M059J (cell line): ENCODE measurements at regions not wholly inside any gene's neighbourhood (a gene's known extent, or its start where the extent isn't known, plus 50 kb on each side); places are given as distances from the start of the nearest gene placed in this dataset.

Experiments used
- DNase-seq: peaks from one replicate; pipeline ENCODE4 v3.0.0-alpha.2; 2012; ENCODE audit warnings: low read depth

- DNase-seq, result peak; percentile 61
Measured at GRCh38 chr12:59928416-59928815, 332.6 kb downstream of the SLC16A7 start.

- DNase-seq, result peak; percentile 86
Measured at GRCh38 chr12:59929110-59929509, 333.3 kb downstream of the SLC16A7 start.

DNA sequence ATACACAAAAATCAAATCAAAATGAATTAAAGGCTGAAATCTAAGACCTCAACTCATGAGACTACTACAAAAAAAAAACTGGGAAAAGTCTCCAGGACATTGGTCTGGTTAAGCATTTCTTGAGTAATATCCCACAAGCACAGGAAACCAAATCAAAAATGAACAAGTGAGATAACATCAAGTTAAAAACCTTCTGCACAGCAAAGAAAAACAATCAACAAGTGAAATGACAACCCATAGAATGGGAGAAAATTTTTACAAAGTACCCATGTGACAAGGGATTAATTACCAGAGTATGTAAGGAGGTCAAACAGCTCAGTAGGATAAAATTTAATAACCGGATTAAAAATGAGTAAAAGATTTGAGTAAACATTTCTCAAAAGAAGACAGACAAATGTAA lies 338.7 kb downstream of the SLC16A7 start:
- peak; percentile 48 for DNase-seq

DNA sequence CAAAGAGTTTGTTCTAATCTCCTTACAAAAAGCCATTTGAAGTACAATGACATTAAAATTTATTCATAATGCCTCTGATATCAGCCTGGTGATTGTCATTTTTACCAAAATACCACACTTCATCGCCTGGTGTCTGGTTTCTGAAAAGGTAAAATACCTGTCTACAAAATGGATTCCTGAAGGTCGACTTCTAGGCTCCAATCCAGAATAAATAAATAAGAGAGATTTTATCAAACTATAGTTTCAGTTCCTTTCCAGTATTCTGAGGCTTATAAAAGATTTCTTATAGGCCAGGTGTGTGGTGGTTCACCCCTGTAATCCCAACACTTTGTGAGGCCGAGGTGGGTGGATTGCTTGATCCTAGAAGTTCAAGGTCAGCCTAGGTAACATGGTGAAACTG lies 340.7 kb downstream of the SLC16A7 start:
- DNase-seq, result no peak

DNA sequence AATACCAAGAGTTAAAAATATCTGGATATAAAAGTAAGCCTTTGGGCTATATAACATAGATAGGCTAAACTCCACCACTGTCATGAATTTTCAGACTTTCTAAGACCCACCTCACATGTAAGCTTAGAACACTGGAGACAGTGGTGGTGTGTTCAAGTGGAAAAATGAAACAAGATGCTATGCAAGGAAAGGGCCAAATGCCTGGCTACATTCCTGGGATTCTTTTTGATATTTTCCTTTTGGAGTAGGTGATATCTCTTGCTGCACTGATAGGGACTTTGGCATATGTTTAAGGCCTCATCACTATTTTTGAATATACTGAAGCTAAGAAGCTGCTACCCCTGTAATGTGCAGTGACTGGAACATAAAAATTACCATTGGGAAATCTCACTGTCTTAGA lies 341.3 kb downstream of the SLC16A7 start:
- peak; percentile 31 for DNase-seq

GRCh38 chr12:59938190-59938962 lies 342.5 kb downstream of the SLC16A7 start:
- DNase-seq, result peak; percentile 15

GRCh38 chr12:59940631-59941342 lies 345.0 kb downstream of the SLC16A7 start:
- no peak for DNase-seq

DNA sequence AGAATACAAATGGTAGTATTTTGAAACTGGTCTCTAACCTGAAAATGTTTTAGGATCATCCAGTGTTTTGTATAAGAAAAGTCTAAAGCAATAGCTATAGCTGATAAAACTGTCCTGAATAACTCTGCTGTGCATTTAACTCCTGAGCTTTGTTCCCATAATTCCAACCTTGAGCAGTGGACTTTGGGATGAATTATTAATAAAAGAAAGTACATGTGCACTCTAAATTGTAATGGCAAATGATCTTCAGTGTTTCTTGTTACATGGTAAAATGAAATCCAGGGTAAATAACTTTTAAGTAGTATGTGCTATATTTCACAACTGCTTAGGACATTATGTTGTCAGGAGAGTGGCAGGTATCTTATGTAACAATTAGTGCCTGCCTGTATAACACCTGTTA lies 345.6 kb downstream of the SLC16A7 start:
- no peak for DNase-seq

- DNase-seq, result no peak
Measured at GRCh38 chr12:59944177-59944576, 348.3 kb downstream of the SLC16A7 start.

GRCh38 chr12:59946635-59947034 lies 350.8 kb downstream of the SLC16A7 start:
- DNase-seq, result no peak

GRCh38 chr12:59963546-59963945 lies 367.7 kb downstream of the SLC16A7 start:
- DNase-seq, result no peak

- peak; percentile 91 for DNase-seq
Measured at GRCh38 chr12:59972905-59973304, 377.1 kb downstream of the SLC16A7 start.

GRCh38 chr12:59973515-59973914 lies 377.7 kb downstream of the SLC16A7 start:
- DNase-seq, result peak; percentile 90

DNA sequence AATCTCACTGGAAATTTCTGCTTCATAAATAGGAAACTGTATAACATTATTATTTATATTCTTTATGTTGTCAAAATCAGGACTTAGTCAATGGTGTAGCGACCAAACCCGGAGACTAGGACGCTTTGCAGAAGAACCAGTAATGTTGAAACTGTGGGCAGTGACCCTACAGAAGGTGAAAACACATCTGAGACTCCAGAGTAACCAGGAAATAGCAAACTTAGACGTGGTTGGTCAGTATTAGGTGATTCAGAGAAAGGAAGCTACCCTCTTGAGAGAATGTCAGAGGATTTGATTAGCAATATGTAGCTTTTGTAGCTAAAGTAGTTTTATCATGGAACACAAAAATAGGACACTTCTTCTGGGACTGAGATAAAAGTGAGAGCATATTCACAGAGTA lies 381.9 kb downstream of the SLC16A7 start:
- peak; percentile 52 for DNase-seq

GRCh38 chr12:59980476-59980875 lies 384.6 kb downstream of the SLC16A7 start:
- no peak for DNase-seq

- peak; percentile 14 for DNase-seq
Measured at GRCh38 chr12:59999291-59999690, 403.5 kb downstream of the SLC16A7 start.

DNA sequence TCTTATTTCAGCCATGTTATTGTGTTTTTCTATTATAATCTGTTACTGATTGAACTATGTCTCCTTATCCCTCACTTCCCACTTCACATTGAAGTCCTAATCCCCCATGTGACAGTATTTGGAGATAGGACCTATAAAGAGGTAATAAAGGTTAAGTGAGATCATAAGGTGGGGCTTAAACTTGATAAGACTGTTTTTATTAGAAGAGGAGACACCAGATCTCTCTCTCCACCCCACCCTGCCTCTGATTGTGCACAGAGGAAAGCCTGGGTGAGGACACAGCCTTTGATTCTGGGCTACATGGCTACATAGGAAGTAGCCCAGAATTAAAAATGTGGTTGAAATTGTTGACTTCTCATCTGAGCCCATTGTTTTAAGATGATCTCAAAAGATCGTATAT lies 414.7 kb downstream of the SLC16A7 start:
- DNase-seq, result no peak

- DNase-seq, result no peak
Measured at GRCh38 chr12:60012659-60013058, 416.8 kb downstream of the SLC16A7 start.

GRCh38 chr12:60014436-60014835 lies 418.6 kb downstream of the SLC16A7 start:
- DNase-seq, result no peak

GRCh38 chr12:60020068-60020467 lies 424.2 kb downstream of the SLC16A7 start:
- DNase-seq, result no peak

DNA sequence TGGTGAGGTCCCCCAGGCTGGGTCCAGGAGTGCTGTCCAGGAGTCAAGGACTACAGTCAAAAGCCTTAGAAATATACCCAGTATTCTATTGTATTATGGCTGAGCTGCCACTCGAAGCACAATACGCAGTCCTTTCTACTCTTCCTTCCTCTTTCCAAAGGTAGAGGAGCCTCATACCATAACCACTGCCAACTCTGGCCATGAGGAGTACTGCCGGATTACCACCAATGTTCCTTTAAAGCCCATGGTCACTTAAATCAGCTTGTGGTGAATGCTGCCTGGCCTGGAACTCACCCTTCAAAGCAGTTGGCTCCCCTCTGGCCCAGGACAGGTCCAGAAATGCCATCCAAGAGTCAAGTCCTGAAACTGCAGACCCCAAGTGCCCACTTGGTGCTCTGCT lies 425.4 kb downstream of the SLC16A7 start:
- DNase-seq, result no peak

- no peak for DNase-seq
Measured at GRCh38 chr12:60027266-60027665, 431.4 kb downstream of the SLC16A7 start.

DNA sequence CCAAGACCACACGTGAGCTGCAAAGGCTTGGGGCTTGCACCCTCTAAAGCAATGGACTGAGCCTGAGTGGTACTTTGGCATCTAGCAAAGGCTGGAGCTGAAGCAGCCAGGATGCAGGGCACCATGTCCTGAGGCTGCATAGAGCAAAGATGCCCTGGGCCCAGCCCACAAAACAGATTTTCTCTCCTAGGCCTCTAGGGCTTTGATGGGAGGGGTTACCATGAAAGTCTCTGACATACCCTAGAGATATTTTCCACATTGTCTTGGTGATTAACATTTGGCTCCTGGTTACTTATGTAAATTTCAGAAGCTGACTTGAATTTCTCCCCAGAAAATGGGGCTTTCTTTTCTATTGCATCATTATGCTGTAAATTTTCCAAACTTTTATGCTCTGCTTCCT lies 438.3 kb downstream of the SLC16A7 start:
- no peak for DNase-seq
